H1 (cell line): ENCODE measurements at regions not wholly inside any gene's neighbourhood (a gene's known extent, or its start where the extent isn't known, plus 50 kb on each side); places are given as distances from the start of the nearest gene placed in this dataset.

Experiments
- CTCF ChIA-PET: fragments of 300-600 bp; sonication (Branson Sonifier 250); formaldehyde crosslinking; loops from one replicate; lab custom pipeline; 2021; ENCODE audit not compliant: partially characterized antibody; lab: Charles Lee
- POLR2A ChIA-PET: fragments of 300-600 bp; sonication (Branson Sonifier 250); formaldehyde crosslinking; loops from one replicate; lab custom pipeline; 2021; ENCODE audit warnings: inconsistent platforms; ENCODE audit not compliant: partially characterized antibody; lab: Charles Lee
- DNase-seq, 2 experiments: peaks; one replicate each; pipeline versions ENCODE4 v3.0.0 to v3.0.0-alpha.2; 2010 to 2022; ENCODE audit warnings: low spot score in 2 of 2, low read depth in 1 of 2, mixed read lengths in 1 of 2
- FAIRE-seq: peaks from 2 replicates; lab custom pipeline; 2011; peaks lifted over from hg19 to GRCh38; lab: Jason Lieb, UNC
- H2AFZ ChIP-seq: 2 replicates; pipeline ENCODE4 v1.8.1; 2012; ENCODE audit warnings: low read length, inconsistent platforms
- H2AK5ac ChIP-seq: 2 replicates; pipeline ENCODE4 v1.6.1; 2013; ENCODE audit warnings: low read depth, low read length
- H2BK120ac ChIP-seq: replicated peaks from 2 replicates; pipeline ENCODE3; 2013; ENCODE audit warnings: low read depth, low read length, inconsistent platforms
- H2BK12ac ChIP-seq: 2 replicates; pipeline ENCODE4 v1.6.1; 2013; ENCODE audit warnings: low read depth, low read length
- H2BK15ac ChIP-seq: 2 replicates; pipeline ENCODE4 v1.6.1; 2013; ENCODE audit warnings: low read length
- H2BK20ac ChIP-seq: 2 replicates; pipeline ENCODE4 v1.6.1; 2013; ENCODE audit warnings: low read length
- H2BK5ac ChIP-seq: 2 replicates; pipeline ENCODE4 v1.6.1; 2013; ENCODE audit warnings: low read depth, low read length
- H3K14ac ChIP-seq: 2 replicates; pipeline ENCODE4 v1.6.1; 2013; ENCODE audit warnings: inconsistent platforms; ENCODE audit not compliant: insufficient read length
- H3K18ac ChIP-seq: 2 replicates; pipeline ENCODE4 v1.6.1; 2013; ENCODE audit warnings: low read length; ENCODE audit errors: extremely low read depth
- H3K23ac ChIP-seq: 2 replicates; pipeline ENCODE4 v1.6.1; 2013; ENCODE audit warnings: inconsistent platforms; ENCODE audit not compliant: insufficient read length
- H3K23me2 ChIP-seq: 2 replicates; pipeline ENCODE4 v1.6.1; 2013; ENCODE audit warnings: low read depth, low read length
- H3K27ac ChIP-seq: 2 replicates; pipeline ENCODE4 v1.6.1; 2011; ENCODE audit warnings: low read depth, low read length, inconsistent platforms
- H3K27me3 ChIP-seq, 4 experiments: replicated peaks in 1 of 4; 1 replicate in 1 of 4; 2 replicates in 3 of 4; pipeline versions ENCODE4 v1.6.1 to v1.8.1; 2011 to 2013; ENCODE audit warnings: low read length in 3 of 4, mild to moderate bottlenecking in 3 of 4, inconsistent platforms in 2 of 4, mixed read lengths in 2 of 4, moderate library complexity in 1 of 4; ENCODE audit not compliant: control insufficient read depth in 3 of 4, insufficient read depth in 3 of 4; ENCODE audit errors: extremely low read depth in 1 of 4
- H3K36me3 ChIP-seq, 4 experiments: 2 replicates each; pipeline versions ENCODE4 v1.6.1 to v1.8.1; 2011 to 2013; ENCODE audit warnings: mild to moderate bottlenecking in 4 of 4, low read length in 3 of 4, moderate library complexity in 2 of 4, control low read depth in 1 of 4, inconsistent platforms in 1 of 4; ENCODE audit not compliant: insufficient read depth in 4 of 4, control insufficient read depth in 2 of 4
- H3K4ac ChIP-seq: replicated peaks from 2 replicates; pipeline ENCODE3; 2013; ENCODE audit warnings: low read length, low read depth, mixed read lengths, inconsistent platforms; ENCODE audit not compliant: insufficient read length
- H3K4me1 ChIP-seq, 4 experiments: replicated peaks in 1 of 4; 1 replicate in 1 of 4; 2 replicates in 3 of 4; pipeline versions ENCODE4 v1.6.1 to v1.8.1; 2011 to 2013; ENCODE audit warnings: low read length in 3 of 4, inconsistent platforms in 2 of 4, mixed read lengths in 1 of 4; ENCODE audit not compliant: insufficient read depth in 4 of 4, control insufficient read depth in 3 of 4
- H3K4me2 ChIP-seq, 2 experiments: 2 replicates each; pipeline versions ENCODE4 v1.6.1 to v1.8.1; 2011 to 2013; ENCODE audit warnings: low read depth in 2 of 2, low read length in 2 of 2, control low read depth in 1 of 2, inconsistent platforms in 1 of 2, mild to moderate bottlenecking in 1 of 2; ENCODE audit not compliant: insufficient read depth in 1 of 2
- H3K4me3 ChIP-seq, 4 experiments: fragments of 200-600, 300-600 bp in 1 of 4; sonication (generic), shearing (Covaris generic), sonication (Bioruptor Twin) in 1 of 4; 2 replicates each; pipeline versions ENCODE4 v1.5.1 to v1.8.1; 2011 to 2016; ENCODE audit warnings: low read length in 4 of 4, low read depth in 3 of 4, control low read depth in 2 of 4, inconsistent platforms in 2 of 4, mild to moderate bottlenecking in 2 of 4, mixed read lengths in 1 of 4, moderate library complexity in 1 of 4; ENCODE audit not compliant: insufficient read depth in 2 of 4; ENCODE audit errors: extremely low read depth in 1 of 4
- H3K56ac ChIP-seq: replicated peaks from 2 replicates; pipeline ENCODE3; 2013; ENCODE audit warnings: low read depth, mild to moderate bottlenecking, mixed read lengths, low read length, inconsistent platforms; ENCODE audit not compliant: insufficient read length
- H3K79me1 ChIP-seq: 2 replicates; pipeline ENCODE4 v1.6.1; 2013; ENCODE audit warnings: low read depth, low read length, control low read depth
- H3K79me2 ChIP-seq, 2 experiments: 2 replicates each; pipeline versions ENCODE4 v1.6.1 to v1.8.1; 2012 to 2013; ENCODE audit warnings: low read length in 2 of 2, mild to moderate bottlenecking in 2 of 2, inconsistent platforms in 1 of 2; ENCODE audit not compliant: insufficient read depth in 2 of 2, control insufficient read depth in 1 of 2
- H3K9ac ChIP-seq, 4 experiments: replicated peaks in 1 of 4; 1 replicate in 1 of 4; 2 replicates in 3 of 4; pipeline versions ENCODE4 v1.6.1 to v1.8.1; 2011 to 2013; ENCODE audit warnings: low read depth in 3 of 4, low read length in 3 of 4, control low read depth in 2 of 4, mild to moderate bottlenecking in 2 of 4, moderate library complexity in 2 of 4, inconsistent platforms in 1 of 4; ENCODE audit errors: extremely low read depth in 1 of 4
- H3K9me3 ChIP-seq, 2 experiments: 2 replicates each; pipeline versions ENCODE4 v1.6.1 to v1.8.1; 2012 to 2013; ENCODE audit warnings: mild to moderate bottlenecking in 2 of 2, moderate library complexity in 2 of 2, control low read depth in 1 of 2, inconsistent platforms in 1 of 2, low read depth in 1 of 2, low read length in 1 of 2, mixed read lengths in 1 of 2; ENCODE audit not compliant: insufficient read depth in 2 of 2
- H4K20me1 ChIP-seq, 2 experiments: replicated peaks in 1 of 2; 2 replicates each; pipeline versions ENCODE3 to v1.8.1; 2011 to 2013; ENCODE audit warnings: inconsistent platforms in 2 of 2, low read length in 2 of 2, mild to moderate bottlenecking in 1 of 2; ENCODE audit not compliant: insufficient read depth in 2 of 2, control insufficient read depth in 1 of 2
- H4K5ac ChIP-seq: 2 replicates; pipeline ENCODE4 v1.6.1; 2013; ENCODE audit warnings: low read length, low read depth, mixed read lengths, inconsistent platforms; ENCODE audit not compliant: insufficient read length
- H4K8ac ChIP-seq: 2 replicates; pipeline ENCODE4 v1.8.0; 2013; ENCODE audit warnings: mild to moderate bottlenecking, moderate library complexity, low read length, inconsistent platforms; ENCODE audit not compliant: insufficient read depth; ENCODE audit errors: extremely low read depth
- H4K91ac ChIP-seq: replicated peaks from 2 replicates; pipeline ENCODE3; 2013; ENCODE audit warnings: low read length, mixed read lengths, inconsistent platforms; ENCODE audit not compliant: insufficient read length
- CREB1 ChIP-seq: IDR thresholded peaks from 2 replicates; pipeline ENCODE4 v1.6.1; 2012; ENCODE audit warnings: inconsistent platforms
- EGR1 ChIP-seq: IDR thresholded peaks from 2 replicates; pipeline ENCODE4 v1.6.1; 2011; ENCODE audit warnings: low read depth, low read length, borderline replicate concordance
- RAD21 ChIP-seq, 2 experiments: IDR thresholded peaks in 1 of 2; conservative IDR thresholded peaks in 1 of 2; 2 replicates each; pipeline ENCODE4 v1.6.1; 2011; ENCODE audit warnings: low read depth in 2 of 2, low read length in 2 of 2, improper control_type of control experiment in 1 of 2, inconsistent platforms in 1 of 2, mild to moderate bottlenecking in 1 of 2, moderate library complexity in 1 of 2
- SIX5 ChIP-seq: IDR thresholded peaks from 2 replicates; pipeline ENCODE4 v1.6.1; 2011; ENCODE audit warnings: mild to moderate bottlenecking, low read depth, low read length
- WGBS, 2 experiments: shearing (Covaris generic) in 1 of 2; methylation state at CpG; one replicate each; pipeline versions ENCODE4 v1.1.6 to v1.1.7; 2013 to 2015; ENCODE audit warnings: low lambda C conversion rate in 2 of 2, mixed read lengths in 2 of 2, inconsistent platforms in 1 of 2, low coverage in 1 of 2, missing lambda C conversion rate in 1 of 2; ENCODE audit not compliant: insufficient replicate concordance in 2 of 2, insufficient coverage in 1 of 2, insufficient read length in 1 of 2; ENCODE audit errors: extremely low coverage in 1 of 2, missing lambda C conversion rate in 1 of 2; 5-methylcytosine and 5-hydroxymethylcytosine counted together
- TF ChIP-seq, protein P1 (sequence below), 3 experiments: IDR thresholded peaks; 1 replicate in 2 of 3; 2 replicates in 1 of 3; pipeline versions ENCODE4 v1.5.1 to v1.6.1; 2011; ENCODE audit warnings: low read length in 3 of 3, mild to moderate bottlenecking in 3 of 3, inconsistent platforms in 2 of 3, low read depth in 1 of 3, moderate library complexity in 1 of 3; ENCODE audit not compliant: insufficient read depth in 1 of 3; ENCODE audit errors: control extremely low read depth in 1 of 3
- TF ChIP-seq, protein P2 (sequence below): IDR thresholded peaks from 2 replicates; pipeline ENCODE4 v1.6.1; 2011; ENCODE audit warnings: low read length, improper control_type of control experiment

DNA sequence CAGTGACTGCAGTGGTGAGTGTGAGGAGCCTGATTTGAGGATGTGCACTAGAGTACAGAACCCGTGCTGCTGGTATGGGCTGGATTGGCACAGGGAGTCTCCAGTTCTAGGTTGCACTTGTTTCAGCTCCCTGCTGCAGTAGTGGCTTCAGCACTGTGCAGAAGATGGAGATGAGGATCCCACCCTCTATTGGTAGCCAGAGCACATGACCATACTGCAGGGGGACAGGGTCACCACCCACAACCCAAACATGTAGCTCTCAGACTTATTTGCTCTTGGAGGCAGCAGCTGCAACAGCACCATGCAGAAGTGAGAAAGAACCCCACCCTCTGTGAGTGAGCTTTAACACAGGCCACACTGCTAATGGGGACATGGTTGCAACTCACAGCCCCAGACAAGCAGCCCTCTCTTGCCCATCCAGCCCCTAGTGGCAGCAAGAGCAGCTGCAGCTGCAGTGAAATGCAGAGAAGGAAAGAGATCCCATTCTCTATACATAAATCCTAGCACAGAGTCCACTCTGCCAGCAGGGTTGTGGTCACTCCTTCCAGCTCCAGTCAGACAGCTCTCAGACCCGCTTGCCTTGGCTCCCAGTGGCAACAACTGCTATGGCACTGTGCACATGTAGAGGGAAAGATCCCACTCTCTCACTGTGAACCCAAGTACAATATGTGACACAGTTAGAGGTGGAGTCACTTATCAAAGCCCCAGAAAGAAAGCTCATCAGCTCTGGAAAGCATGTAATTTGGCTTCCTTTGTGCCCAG lies 51.4 kb upstream of the SCIN start:
- no peak for TF ChIP-seq SIX5
- TF ChIP-seq, protein P1, sequence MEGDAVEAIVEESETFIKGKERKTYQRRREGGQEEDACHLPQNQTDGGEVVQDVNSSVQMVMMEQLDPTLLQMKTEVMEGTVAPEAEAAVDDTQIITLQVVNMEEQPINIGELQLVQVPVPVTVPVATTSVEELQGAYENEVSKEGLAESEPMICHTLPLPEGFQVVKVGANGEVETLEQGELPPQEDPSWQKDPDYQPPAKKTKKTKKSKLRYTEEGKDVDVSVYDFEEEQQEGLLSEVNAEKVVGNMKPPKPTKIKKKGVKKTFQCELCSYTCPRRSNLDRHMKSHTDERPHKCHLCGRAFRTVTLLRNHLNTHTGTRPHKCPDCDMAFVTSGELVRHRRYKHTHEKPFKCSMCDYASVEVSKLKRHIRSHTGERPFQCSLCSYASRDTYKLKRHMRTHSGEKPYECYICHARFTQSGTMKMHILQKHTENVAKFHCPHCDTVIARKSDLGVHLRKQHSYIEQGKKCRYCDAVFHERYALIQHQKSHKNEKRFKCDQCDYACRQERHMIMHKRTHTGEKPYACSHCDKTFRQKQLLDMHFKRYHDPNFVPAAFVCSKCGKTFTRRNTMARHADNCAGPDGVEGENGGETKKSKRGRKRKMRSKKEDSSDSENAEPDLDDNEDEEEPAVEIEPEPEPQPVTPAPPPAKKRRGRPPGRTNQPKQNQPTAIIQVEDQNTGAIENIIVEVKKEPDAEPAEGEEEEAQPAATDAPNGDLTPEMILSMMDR (IDR thresholded peaks at IDR 0.05; ENCODE audit: control extremely low read depth in 1 of 3, insufficient read depth in 1 of 3, low read depth in 1 of 3, low read length in 3 of 3): peak; percentile 74 to 95 (median 82)
- TF ChIP-seq, protein P2, sequence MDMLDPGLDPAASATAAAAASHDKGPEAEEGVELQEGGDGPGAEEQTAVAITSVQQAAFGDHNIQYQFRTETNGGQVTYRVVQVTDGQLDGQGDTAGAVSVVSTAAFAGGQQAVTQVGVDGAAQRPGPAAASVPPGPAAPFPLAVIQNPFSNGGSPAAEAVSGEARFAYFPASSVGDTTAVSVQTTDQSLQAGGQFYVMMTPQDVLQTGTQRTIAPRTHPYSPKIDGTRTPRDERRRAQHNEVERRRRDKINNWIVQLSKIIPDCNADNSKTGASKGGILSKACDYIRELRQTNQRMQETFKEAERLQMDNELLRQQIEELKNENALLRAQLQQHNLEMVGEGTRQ: no peak
- TF ChIP-seq CREB1: peak; percentile 13; the same call in 1 of the 2 replicates
- TF ChIP-seq EGR1: no peak
- peak; percentile 53 to 61 for TF ChIP-seq RAD21 (IDR thresholded peaks at IDR 0.05 in 1 of 2, conservative IDR thresholded peaks at IDR 0.05 in 1 of 2; ENCODE audit: low read depth in 2 of 2, low read length in 2 of 2)
- TF ChIP-seq, all 59 proteins: peak for 3
- peaks cover 0 to 3% (median 0%) of the 10 kb centered on the region in 4 experiments; a peak in 1 of 7 replicates for H3K4me1 ChIP-seq
- H3K79me1 ChIP-seq: no peaks in the 10 kb centered on the region
- no peak overlapping the region for H2BK20ac ChIP-seq
- CTCF ChIA-PET: interaction anchor here (0.5 to 3.5 kb wide), 79 partner anchors 9 to 746 kb away, joined by 3 to 41 read pairs (median 4); partner anchors contain the start of genes ARL4A and SCIN
- no peak overlapping the region for H3K4me3 ChIP-seq
- no peak overlapping the region for H3K9ac ChIP-seq
- H3K14ac ChIP-seq: no peak overlapping the region
- H3K56ac ChIP-seq: no peak overlapping the region
- no peak overlapping the region for H3K23ac ChIP-seq
- no peaks in the 10 kb centered on the region for H4K20me1 ChIP-seq
- H3K79me2 ChIP-seq: no peaks in the 10 kb centered on the region
- DNase-seq (peak in 1 of 2 experiments; percentile 75), FAIRE-seq (peak; percentile 86)
- H3K36me3 ChIP-seq: no peaks in the 10 kb centered on the region
- no peak overlapping the region for H2BK120ac ChIP-seq
- H3K27ac ChIP-seq: no peak overlapping the region
- H2AFZ ChIP-seq: peak overlapping the region; percentile 80
- no peak overlapping the region for H2BK5ac ChIP-seq
- H3K4me2 ChIP-seq: no peak overlapping the region
- H3K27me3 ChIP-seq: no peaks in the 10 kb centered on the region
- H2AK5ac ChIP-seq: no peak overlapping the region
- WGBS, 2 experiments: 82% methylated on average over 2 of the region's 2 CpGs; no CpG with 5 or more reads in 1 of the 2 experiments
- POLR2A ChIA-PET: interaction anchor here (0.8 to 1.3 kb wide), 2 partner anchors 38 to 1470 kb away, joined by 3 read pairs; partner anchors contain the start of gene ETV1
- H2BK12ac ChIP-seq: no peak overlapping the region
- no peak overlapping the region for H2BK15ac ChIP-seq
- H4K91ac ChIP-seq: no peak overlapping the region
- H3K4ac ChIP-seq: no peak overlapping the region
- H4K8ac ChIP-seq: no peak overlapping the region
- no peaks in the 10 kb centered on the region; the same call in 1 of the 2 replicates for H3K23me2 ChIP-seq
- no peak overlapping the region for H4K5ac ChIP-seq
- H3K18ac ChIP-seq: no peak overlapping the region
- no peaks in the 10 kb centered on the region; a peak in 1 of 4 replicates for H3K9me3 ChIP-seq
